Nucleus accumbens (tissue), 56 donors: ENCODE measurements at regions not wholly inside any gene's neighbourhood (a gene's known extent, or its start where the extent isn't known, plus 50 kb on each side); places are given as distances from the start of the nearest gene placed in this dataset.

Source experiments
- DNase-seq, 56 donors: peaks; one replicate each; lab custom pipeline; 2025; lab: John Stamatoyannopoulos, UW

- no peak for DNase-seq
Measured at GRCh38 chr4:127209580-127210095, 423.1 kb upstream of the INTU start.

- no peak for DNase-seq
Measured at GRCh38 chr4:127210893-127211649, 421.7 kb upstream of the INTU start.

GRCh38 chr4:127211650-127212560, 420.9 kb upstream of the INTU start:
- no peak for DNase-seq

GRCh38 chr4:127212701-127213100, 420.1 kb upstream of the INTU start:
- DNase-seq, result no peak

GRCh38 chr4:127214016-127214415, 418.7 kb upstream of the INTU start:
- DNase-seq, result no peak

- no peak for DNase-seq
Measured at GRCh38 chr4:127214931-127215330, 417.8 kb upstream of the INTU start.

- no peak for DNase-seq
Measured at GRCh38 chr4:127217586-127218229, 415.0 kb upstream of the INTU start.

GRCh38 chr4:127219232-127219631, 413.5 kb upstream of the INTU start:
- no peak for DNase-seq

GRCh38 chr4:127224556-127224955, 408.2 kb upstream of the INTU start:
- no peak for DNase-seq

GRCh38 chr4:127229855-127230608, 402.7 kb upstream of the INTU start:
- DNase-seq, result no peak

GRCh38 chr4:127236889-127237288, 395.9 kb upstream of the INTU start:
- DNase-seq, result no peak

- no peak for DNase-seq
Measured at GRCh38 chr4:127237581-127237980, 395.2 kb upstream of the INTU start.

- no peak for DNase-seq
Measured at GRCh38 chr4:127238956-127239475, 393.7 kb upstream of the INTU start.

GRCh38 chr4:127239902-127240763, 392.6 kb upstream of the INTU start:
- no peak for DNase-seq

- DNase-seq, result no peak
Measured at GRCh38 chr4:127240764-127241105, 392.0 kb upstream of the INTU start.

- DNase-seq, result no peak
Measured at GRCh38 chr4:127244515-127244914, 388.2 kb upstream of the INTU start.

- no peak for DNase-seq
Measured at GRCh38 chr4:127246963-127247952, 385.5 kb upstream of the INTU start.
